ENCODE measurements at regions not wholly inside any gene's neighbourhood (a gene's known extent, or its start where the extent isn't known, plus 50 kb on each side); places are given as distances from the start of the nearest gene placed in this dataset.

DNA sequence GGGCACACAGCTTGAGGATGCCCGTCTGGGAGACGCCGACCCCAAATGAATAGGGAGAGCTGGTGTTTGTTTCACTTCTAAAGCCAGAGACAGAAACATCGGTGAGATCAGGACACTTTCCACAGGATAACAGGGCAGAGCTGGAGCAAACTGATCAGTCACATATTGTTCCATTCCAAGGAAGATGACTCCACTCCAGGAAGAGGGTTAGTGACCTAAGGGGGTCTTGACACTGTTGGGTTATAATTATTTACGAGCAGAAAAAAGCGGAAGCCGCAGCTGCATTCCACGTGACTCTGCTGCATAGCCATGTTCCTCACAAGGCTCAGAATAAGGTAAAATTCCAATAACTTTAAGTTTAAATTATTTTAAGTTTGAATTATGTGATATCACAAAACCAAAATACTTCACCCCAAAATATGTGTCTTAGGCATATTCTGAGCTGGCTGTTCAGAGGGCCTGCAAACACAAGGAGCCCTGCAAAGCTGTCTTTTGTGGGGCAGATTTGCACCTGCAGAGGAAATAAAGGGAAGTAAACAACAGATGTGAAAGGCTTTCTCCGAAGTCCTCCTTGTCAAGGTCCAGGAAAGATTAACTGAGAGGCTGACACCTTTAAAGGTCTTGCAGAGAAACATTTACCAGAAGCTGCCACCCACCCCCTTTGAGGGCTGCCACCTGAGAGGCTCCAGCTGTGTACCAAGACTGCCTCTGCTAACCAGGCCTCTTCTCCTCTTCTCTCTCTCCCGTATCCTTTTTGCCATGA, 819.2 kb downstream of the UQCRFS1 start:
- Histone ChIP-seq H3K4me2 (ENCODE audit: insufficient read depth, insufficient read length, low read length) (no peak overlapping the region), H2BK5ac (ENCODE audit: insufficient read length, low read length) (no peak overlapping the region), H3K56ac (ENCODE audit: insufficient read length, low read depth, low read length) (no peak overlapping the region), H3K4me1 (ENCODE audit: insufficient read depth, low read length) (peaks cover 7% of the 10 kb centered on the region; the same call in 1 of the 2 replicates), H3K27me3 (ENCODE audit: insufficient read depth, low read length) (no peaks in the 10 kb centered on the region), H3K79me2 (ENCODE audit: insufficient read depth, low read length) (no peaks in the 10 kb centered on the region), H3K9me3 (ENCODE audit: control insufficient read depth, low read depth, low read length) (no peaks in the 10 kb centered on the region), H2BK15ac (ENCODE audit: low read depth, low read length) (no peak overlapping the region), H3K14ac (ENCODE audit: insufficient read depth, low read length) (no peak overlapping the region), H3T11ph (ENCODE audit: low read length) (no peak overlapping the region), H2BK120ac (ENCODE audit: low read depth, low read length, poor library complexity, severe bottlenecking) (no peak overlapping the region), H2AK5ac (ENCODE audit: insufficient read length, low read length) (no peak overlapping the region), H2BK20ac (ENCODE audit: low read depth, low read length, poor library complexity, severe bottlenecking) (no peak overlapping the region), H4K20me1 (ENCODE audit: control insufficient read depth, insufficient read depth, insufficient read length) (no peaks in the 10 kb centered on the region), H3K23ac (ENCODE audit: insufficient read length, low read depth, low read length) (no peak overlapping the region), H4K5ac (ENCODE audit: insufficient read length, low read depth, low read length) (no peak overlapping the region), H3K4ac (ENCODE audit: low read depth, low read length) (no peak overlapping the region), H2AFZ (ENCODE audit: low read length) (no peak overlapping the region), H3K9ac (ENCODE audit: extremely low read depth, insufficient read length, low read length) (no peak overlapping the region), H3K18ac (ENCODE audit: insufficient read length, low read depth, low read length) (no peak overlapping the region), H3K79me1 (ENCODE audit: insufficient read depth, low read depth, low read length, poor library complexity, severe bottlenecking) (no peaks in the 10 kb centered on the region), H3K23me2 (ENCODE audit: insufficient read length, low read depth, low read length, poor library complexity, severe bottlenecking) (no peaks in the 10 kb centered on the region), H3K27ac (ENCODE audit: insufficient read length, low read depth, low read length) (peak overlapping the region; percentile 25), H2BK12ac (ENCODE audit: insufficient read length, low read depth, low read length) (no peak overlapping the region), H4K8ac (replicated peaks; ENCODE audit: insufficient read length, low read depth, low read length) (no peak overlapping the region), H4K91ac (ENCODE audit: insufficient read length, low read depth, low read length) (no peak overlapping the region)
- peak overlapping the region; percentile 41 to 79 (median 52); a peak in 6 of 7 replicates for H3K27ac Mint-ChIP-seq
- H3K4me3 Mint-ChIP-seq: no peak overlapping the region; a peak in 1 of 5 replicates
- H3K4me1 Mint-ChIP-seq: peaks cover 27 to 42% of the 10 kb centered on the region in 2 experiments
- no peaks in the 10 kb centered on the region; the same call in 1 of the 2 replicates for H3K27me3 Mint-ChIP-seq (ENCODE audit: low read depth)
- peaks cover 0 to 2% of the 10 kb centered on the region in 2 experiments; a peak in 1 of 5 replicates for H3K9me3 Mint-ChIP-seq
- TF ChIP-seq, protein P1, sequence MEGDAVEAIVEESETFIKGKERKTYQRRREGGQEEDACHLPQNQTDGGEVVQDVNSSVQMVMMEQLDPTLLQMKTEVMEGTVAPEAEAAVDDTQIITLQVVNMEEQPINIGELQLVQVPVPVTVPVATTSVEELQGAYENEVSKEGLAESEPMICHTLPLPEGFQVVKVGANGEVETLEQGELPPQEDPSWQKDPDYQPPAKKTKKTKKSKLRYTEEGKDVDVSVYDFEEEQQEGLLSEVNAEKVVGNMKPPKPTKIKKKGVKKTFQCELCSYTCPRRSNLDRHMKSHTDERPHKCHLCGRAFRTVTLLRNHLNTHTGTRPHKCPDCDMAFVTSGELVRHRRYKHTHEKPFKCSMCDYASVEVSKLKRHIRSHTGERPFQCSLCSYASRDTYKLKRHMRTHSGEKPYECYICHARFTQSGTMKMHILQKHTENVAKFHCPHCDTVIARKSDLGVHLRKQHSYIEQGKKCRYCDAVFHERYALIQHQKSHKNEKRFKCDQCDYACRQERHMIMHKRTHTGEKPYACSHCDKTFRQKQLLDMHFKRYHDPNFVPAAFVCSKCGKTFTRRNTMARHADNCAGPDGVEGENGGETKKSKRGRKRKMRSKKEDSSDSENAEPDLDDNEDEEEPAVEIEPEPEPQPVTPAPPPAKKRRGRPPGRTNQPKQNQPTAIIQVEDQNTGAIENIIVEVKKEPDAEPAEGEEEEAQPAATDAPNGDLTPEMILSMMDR (conservative IDR thresholded peaks at IDR 0.05): no peak
- no peak for DNase-seq
- WGBS (ENCODE audit: extremely low coverage, insufficient read length, low lambda C conversion rate): no CpG with 5 or more reads among the region's 10 CpGs
- H3K36me3 Mint-ChIP-seq (ENCODE audit: insufficient read depth in 1 of 3, low read depth in 3 of 3): no peaks in the 10 kb centered on the region; a peak in 2 of 7 replicates
